ENCODE measurements at regions not wholly inside any gene's neighbourhood (a gene's known extent, or its start where the extent isn't known, plus 50 kb on each side); places are given as distances from the start of the nearest gene placed in this dataset.

DNA sequence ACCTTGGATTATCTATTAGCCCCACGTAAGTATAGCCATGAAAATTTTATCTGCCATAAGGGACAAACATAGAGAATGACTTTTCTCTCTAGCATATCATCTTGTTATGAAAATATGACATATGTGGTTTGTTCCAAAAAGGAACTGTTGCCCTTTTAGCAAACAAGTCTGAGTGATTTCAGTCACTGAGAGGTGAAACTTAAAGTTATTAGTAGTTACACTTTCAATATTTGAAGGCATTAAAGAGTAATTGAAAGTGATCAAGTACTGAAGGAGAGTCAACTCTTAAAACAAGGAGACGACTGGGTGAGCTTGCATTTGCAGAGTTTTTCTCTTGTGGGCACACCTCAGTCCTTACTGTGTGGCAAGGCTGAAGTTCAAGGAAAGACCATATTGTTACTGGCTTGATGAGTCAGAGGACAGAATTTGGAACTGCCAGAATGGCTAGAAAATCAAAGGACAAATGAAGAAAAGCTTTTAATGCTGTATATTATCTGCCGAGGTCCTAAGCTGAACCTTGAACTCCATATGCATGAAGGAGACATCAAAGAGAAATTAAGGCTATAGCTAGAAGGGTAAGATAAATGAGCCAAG lies 205.1 kb upstream of the EMCN start:
- no peak for TF ChIP-seq POLR2AphosphoS5 (IDR thresholded peaks at IDR 0.05)
- no peak for TF ChIP-seq CTCF (IDR thresholded peaks at IDR 0.05)
- TF ChIP-seq POLR2A (IDR thresholded peaks at IDR 0.05), result no peak
- no peak for TF ChIP-seq EP300 (IDR thresholded peaks at IDR 0.05)
- Histone ChIP-seq H3K4me3 (no peak overlapping the region), H3K36me3 (no peaks in the 10 kb centered on the region), H3K4me1 (no peaks in the 10 kb centered on the region), H3K27me3 (no peaks in the 10 kb centered on the region), H3K9me3 (no peaks in the 10 kb centered on the region), H3K27ac (no peak overlapping the region)
- intact Hi-C loops (cut with DNase I), result no loop called here
- DNase-seq, result no peak
- 50 to 78% methylated on average over 3 of the region's 3 CpGs for WGBS, 2 donors

GRCh38 chr4:100722133-100722532 lies 204.3 kb upstream of the EMCN start:
- no peaks in the 10 kb centered on the region for H3K27me3 ChIP-seq
- no peak for DNase-seq
- no peaks in the 10 kb centered on the region for H3K9me3 ChIP-seq
- H3K36me3 ChIP-seq, result no peaks in the 10 kb centered on the region
- no peak overlapping the region for H3K4me3 ChIP-seq
- TF ChIP-seq CTCF (IDR thresholded peaks at IDR 0.05), result no peak
- no peak for TF ChIP-seq POLR2A (IDR thresholded peaks at IDR 0.05)
- no peak for TF ChIP-seq EP300 (IDR thresholded peaks at IDR 0.05)
- no peak for TF ChIP-seq POLR2AphosphoS5 (IDR thresholded peaks at IDR 0.05)
- 73 to 83% methylated on average over 2 of the region's 2 CpGs for WGBS, 2 donors
- intact Hi-C loops (cut with DNase I), result no loop called here
- H3K4me1 ChIP-seq, result no peaks in the 10 kb centered on the region
- H3K27ac ChIP-seq, result no peak overlapping the region

- no peak for DNase-seq
- H3K4me1 ChIP-seq, result no peaks in the 10 kb centered on the region
- H3K27ac ChIP-seq, result no peak overlapping the region
- H3K36me3 ChIP-seq, result no peaks in the 10 kb centered on the region
- H3K27me3 ChIP-seq, result no peaks in the 10 kb centered on the region
- intact Hi-C loops (cut with DNase I), result no loop called here
- H3K4me3 ChIP-seq, result no peak overlapping the region
- TF ChIP-seq CTCF (IDR thresholded peaks at IDR 0.05) (no peak), POLR2AphosphoS5 (IDR thresholded peaks at IDR 0.05) (no peak), EP300 (IDR thresholded peaks at IDR 0.05) (no peak), POLR2A (IDR thresholded peaks at IDR 0.05) (no peak)
- no peaks in the 10 kb centered on the region for H3K9me3 ChIP-seq
Observed at GRCh38 chr4:100721490-100721889, 203.7 kb upstream of the EMCN start.

DNA sequence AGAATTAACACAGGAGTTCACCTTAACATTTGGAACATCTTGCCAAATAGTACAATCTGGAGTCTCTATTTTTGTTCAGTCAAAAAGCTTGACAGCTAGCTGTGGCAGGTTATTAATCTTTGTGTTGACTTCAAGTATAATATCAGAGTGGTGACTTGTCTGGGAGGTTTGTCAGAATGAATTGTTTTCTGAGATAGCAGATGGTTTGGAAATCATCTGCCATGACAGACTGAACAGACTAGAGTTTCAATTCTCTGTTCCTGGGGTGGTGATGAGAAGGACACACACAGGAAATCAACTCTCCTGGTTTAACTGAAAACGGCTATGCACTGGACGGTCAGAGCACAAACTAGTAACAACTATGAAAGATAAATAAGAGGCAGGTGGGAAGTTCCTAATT lies 203.3 kb upstream of the EMCN start:
- DNase-seq, result no peak
- Histone ChIP-seq H3K27me3 (no peaks in the 10 kb centered on the region), H3K36me3 (no peaks in the 10 kb centered on the region), H3K9me3 (no peaks in the 10 kb centered on the region), H3K4me3 (no peak overlapping the region), H3K4me1 (no peaks in the 10 kb centered on the region), H3K27ac (no peak overlapping the region)
- WGBS, 2 donors, result 59 to 65% methylated on average over 2 of the region's 2 CpGs
- intact Hi-C loops (cut with DNase I), result no loop called here
- TF ChIP-seq CTCF (IDR thresholded peaks at IDR 0.05) (no peak), POLR2AphosphoS5 (IDR thresholded peaks at IDR 0.05) (no peak), POLR2A (IDR thresholded peaks at IDR 0.05) (no peak), EP300 (IDR thresholded peaks at IDR 0.05) (no peak)

- intact Hi-C loops (cut with DNase I), result no loop called here
- no peak for TF ChIP-seq CTCF (IDR thresholded peaks at IDR 0.05)
- TF ChIP-seq POLR2AphosphoS5 (IDR thresholded peaks at IDR 0.05), result no peak
- TF ChIP-seq POLR2A (IDR thresholded peaks at IDR 0.05), result no peak
- no peak for TF ChIP-seq EP300 (IDR thresholded peaks at IDR 0.05)
- no peaks in the 10 kb centered on the region for H3K36me3 ChIP-seq
- H3K4me3 ChIP-seq, result no peak overlapping the region
- no peak overlapping the region for H3K27ac ChIP-seq
- H3K9me3 ChIP-seq, result peaks cover 0 to 3% (median 0%) of the 10 kb centered on the region in 4 donors
- no peak for DNase-seq
- no peaks in the 10 kb centered on the region for H3K4me1 ChIP-seq
- H3K27me3 ChIP-seq, result no peaks in the 10 kb centered on the region
- 85 to 90% methylated on average over 5 of the region's 5 CpGs for WGBS, 2 donors
Observed at GRCh38 chr4:100716416-100716815, 198.6 kb upstream of the EMCN start.

All from sigmoid colon (tissue), 6 donors.